Islet precursor cell (in vitro differentiated cells): ENCODE measurements at regions not wholly inside any gene's neighbourhood (a gene's known extent, or its start where the extent isn't known, plus 50 kb on each side); places are given as distances from the start of the nearest gene placed in this dataset.

Experiments
- DNase-seq: peaks from one replicate; pipeline ENCODE4 v3.0.0-alpha.2; 2018

DNA sequence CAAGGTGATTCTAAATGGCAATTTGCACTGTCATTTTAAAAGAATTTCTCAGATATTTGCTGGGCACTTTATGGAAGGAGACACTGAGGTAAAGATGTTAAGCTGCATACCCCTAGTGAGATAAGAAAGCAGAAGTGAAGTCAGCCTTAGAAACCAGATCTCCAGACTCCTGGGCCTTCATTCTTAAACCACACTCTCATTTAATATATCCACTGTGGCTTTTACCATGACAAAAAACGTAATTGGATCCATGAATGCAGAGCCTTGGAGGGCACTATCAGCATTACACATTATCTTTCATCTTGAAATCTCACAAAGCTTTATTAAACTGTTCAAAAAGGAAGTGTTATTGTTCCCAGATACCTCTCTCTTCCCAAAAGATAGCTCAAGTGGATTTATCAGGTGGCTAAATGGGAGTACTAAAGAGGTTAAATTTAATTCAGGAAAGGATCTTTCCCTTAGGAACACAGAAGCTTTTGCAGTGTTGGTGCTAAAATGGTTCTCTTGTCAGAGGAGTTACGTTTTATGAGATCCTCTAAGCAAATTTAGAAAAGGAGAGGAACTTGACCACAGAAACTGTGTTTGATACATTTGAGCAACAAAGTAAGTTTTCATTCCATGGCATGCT is 1060.4 kb downstream of the EFNB2 start:
- peak; percentile 59 for DNase-seq

DNA sequence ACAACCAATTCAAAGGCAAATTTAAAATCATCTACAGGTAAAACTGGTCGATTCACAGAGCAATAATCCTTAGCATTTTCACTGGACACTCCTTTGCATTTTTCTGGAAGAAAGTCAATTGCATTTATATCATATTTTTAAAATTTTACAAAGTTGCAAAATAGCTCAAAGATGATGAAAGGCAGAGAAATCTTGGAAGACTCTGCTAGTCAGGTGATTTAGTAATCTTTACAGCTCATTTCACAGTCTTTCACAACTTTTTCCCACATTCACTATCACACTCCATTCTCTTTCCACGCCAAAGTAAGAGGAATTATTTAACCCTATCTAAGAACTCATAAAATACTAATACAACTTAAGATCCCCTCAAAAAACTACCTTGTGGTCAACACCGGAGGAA is 1063.8 kb downstream of the EFNB2 start:
- DNase-seq = no peak

DNA sequence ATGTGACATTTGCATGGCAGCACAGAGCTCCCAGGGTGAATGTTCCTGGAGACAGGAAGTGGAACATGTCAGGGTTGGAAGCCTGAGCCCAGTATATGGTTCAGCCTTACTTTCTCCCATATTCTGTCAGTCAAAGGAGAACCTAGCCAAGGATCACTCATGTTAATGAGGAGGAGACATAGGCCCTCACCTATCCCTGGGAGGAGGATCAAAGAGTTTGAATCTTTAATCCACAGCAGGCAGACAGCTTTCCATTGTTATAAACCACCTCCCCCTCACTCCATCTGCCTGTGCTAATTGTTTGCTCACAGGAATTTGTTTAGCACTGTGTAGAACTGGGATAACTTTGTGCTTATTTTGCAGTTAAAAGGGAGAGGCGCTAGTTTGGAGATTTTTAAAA is 1069.1 kb downstream of the EFNB2 start:
- no peak for DNase-seq

DNA sequence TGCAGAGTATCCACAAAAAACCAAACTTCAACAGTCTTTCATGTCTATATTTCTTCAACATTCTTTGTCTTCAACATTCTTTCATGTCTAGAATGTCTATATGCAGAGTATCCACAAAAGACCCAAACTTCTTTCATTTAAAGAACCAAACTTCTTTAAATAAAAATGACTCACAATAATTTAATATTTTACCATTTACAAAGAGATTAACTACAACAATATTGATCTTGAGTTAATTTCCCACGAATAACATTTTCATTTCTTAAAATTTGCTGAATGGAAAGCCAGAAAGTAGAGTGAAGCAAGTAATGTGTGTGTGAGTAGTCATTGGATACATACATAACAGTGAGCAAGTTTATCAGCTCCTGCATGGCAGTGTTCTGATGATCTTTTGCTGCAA is 1069.7 kb downstream of the EFNB2 start, which contains the start of gene DAOA:
DAOA (plus strand) TSS at position 301 of the 400 bp plus-strand sequence.
- no peak for DNase-seq

DNA sequence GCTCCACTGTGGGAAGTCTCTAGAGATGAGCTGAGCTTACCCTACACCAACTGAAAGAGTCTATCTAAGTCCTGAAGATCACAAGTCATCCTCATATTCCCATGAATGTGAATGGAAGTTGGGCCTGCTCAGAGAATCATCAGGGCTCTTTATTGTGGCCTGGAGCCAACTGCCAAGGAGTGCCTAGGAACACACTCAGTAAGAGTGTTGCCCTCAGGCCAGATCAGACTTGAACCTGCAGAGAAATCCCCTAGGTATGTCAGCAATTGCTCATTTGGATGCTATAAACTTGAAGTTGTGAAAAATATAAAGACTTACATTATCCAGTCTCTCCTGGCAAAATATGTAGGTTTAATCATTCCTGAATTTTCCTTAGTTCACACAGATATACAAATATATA is 1070.2 kb downstream of the EFNB2 start:
- DNase-seq = no peak

DNA sequence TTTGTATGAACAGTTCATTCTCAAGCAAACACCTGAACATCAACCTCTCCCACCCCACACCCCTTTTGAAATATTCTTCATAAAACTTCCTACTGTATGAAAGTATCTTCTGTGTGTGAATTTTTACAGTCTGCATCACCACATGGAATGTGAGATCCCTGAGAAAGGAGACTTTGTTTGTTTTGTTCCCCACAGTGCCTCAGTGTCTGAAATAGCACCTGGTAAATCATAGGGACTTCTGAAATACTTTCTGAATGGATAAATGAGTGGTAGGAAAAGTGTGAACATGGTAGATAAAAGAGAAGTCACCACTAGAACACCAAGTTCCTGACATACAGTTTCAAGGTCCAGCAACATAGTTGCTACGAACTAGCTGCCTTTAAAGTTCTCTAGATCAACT is 1071.2 kb downstream of the EFNB2 start:
- DNase-seq = no peak

DNA sequence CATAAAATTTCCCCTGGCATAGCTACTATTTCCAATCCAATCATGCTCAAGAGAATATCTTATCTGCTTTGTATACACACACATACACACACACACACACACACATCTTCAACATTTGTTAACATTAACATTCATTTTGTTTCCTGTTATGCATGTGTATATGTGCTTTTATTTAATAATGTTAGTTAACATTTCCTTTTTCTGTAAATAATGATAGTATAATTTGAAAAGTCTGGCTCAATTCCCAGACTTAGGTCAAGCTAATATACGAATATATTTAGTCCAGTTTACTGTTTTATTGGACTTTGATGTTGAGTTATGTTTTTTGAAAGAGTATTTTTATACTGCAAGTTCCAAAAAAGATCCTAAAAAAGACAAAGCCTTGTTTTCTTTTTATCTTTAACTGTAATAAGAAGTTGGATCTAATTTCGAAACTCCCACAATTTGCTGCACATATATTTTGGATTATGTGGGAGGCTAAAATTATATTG is 1072.4 kb downstream of the EFNB2 start:
- no peak for DNase-seq

DNA sequence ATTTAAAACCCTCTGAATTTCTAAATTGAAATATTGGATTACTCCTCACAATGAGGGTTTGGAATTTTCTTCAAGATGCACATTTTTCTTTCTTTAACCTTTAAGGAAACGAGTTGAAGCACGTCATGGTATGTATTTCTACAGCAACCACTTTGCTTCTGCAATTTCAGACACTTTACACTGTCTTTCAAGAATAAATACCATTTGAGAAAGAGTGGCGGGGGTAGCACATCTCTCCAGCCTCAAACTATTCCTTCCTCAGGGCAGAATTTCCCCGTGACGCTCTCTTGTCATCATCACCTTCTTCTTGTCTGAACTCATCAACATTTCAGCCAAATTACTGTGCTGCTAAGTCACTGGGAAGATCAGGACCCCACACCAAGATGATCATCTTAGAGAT is 1073.4 kb downstream of the EFNB2 start:
- peak; percentile 70 for DNase-seq

DNA sequence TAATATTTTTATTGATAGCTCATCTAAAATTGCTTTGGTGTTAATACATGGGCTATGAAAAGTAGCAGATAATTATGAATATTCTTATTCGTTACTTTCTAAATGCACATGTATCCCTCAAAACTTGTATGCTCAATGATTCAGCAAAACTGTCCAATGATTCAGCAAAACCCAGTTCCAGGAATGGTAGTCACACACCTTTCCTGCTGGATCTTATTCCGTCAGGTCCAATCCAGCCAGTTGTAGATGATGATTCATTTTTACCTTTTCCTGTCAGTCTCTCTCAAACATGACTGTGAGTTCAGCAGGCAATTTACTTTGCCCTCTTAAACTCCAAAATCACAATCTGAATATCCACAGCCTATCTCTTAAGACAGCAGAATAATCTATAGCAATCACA is 1082.6 kb downstream of the EFNB2 start:
- DNase-seq = no peak

DNA sequence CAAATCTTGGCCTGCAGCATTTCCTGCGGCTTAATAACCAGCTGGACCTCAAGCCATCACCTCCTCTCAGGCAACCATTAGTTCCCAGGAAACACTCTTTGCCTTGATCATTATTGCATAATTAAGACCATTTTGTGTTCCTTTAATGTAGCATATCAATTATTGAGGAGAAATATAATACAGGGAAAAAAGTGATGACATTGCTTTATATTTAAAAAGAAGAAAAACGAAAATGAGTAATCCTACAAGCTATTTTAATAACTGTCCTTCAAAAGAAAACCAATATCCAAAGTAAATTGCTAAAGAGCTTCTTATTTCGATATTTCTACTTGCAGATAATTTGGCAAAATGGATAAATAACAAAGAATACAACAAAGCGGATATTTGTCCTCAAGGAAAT is 1084.7 kb downstream of the EFNB2 start:
- no peak for DNase-seq

DNA sequence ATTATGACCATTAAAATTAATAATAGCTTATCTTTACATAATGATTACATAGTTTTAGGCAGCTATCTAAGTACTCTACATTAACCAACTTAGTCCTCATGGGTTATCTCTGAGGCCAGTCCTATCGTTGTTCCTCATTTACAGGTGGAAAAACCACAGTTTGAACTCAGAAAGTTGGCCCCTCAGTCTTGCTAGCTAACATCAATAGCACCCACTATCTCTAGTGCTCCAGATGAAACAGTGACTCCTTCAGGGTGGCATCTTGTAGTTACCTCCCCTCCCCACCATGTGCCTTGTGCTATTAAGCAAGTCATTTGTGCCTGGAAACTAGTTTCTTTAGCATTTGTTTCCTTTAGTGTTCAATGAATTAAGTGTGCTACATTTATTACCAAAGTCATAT is 1086.7 kb downstream of the EFNB2 start:
- no peak for DNase-seq

DNA sequence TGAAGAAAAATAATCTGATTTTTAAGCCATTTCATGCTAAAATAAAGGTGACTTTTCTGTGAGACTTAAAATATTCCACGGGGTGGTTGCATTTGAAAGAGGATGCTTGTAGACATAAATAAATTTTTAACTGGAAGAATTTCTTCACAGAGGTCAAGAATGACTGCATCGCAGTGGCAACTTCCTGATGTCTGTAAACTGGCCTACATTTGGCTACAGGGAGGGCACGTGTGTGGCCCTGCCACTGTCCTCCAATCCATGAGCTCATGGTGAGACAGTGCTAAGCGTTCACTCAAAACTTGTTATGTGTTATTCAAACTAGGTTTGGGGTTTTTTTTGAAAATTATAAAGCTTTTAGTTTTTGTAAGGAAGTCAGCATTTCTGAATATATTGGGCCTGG is 1089.3 kb downstream of the EFNB2 start:
- DNase-seq = no peak

DNA sequence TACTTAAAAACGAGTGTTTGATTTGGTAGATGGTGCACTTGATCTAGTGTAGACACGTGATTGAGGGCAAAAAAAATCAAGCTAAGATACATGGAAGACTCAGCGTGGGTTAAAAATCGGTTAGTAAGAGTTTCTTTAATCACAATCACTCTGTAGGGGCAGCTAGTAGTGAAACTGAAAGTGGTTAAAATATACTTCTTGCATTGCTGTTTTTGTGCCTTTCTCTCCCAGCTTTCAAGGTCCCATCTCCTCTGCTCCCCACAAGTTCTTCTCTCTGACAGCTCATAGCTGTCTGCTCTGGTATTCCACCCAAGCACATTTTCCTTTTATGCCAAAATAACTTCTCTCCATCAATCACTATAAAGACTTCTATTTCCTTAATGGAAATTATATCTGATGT is 1089.7 kb downstream of the EFNB2 start:
- no peak for DNase-seq

DNA sequence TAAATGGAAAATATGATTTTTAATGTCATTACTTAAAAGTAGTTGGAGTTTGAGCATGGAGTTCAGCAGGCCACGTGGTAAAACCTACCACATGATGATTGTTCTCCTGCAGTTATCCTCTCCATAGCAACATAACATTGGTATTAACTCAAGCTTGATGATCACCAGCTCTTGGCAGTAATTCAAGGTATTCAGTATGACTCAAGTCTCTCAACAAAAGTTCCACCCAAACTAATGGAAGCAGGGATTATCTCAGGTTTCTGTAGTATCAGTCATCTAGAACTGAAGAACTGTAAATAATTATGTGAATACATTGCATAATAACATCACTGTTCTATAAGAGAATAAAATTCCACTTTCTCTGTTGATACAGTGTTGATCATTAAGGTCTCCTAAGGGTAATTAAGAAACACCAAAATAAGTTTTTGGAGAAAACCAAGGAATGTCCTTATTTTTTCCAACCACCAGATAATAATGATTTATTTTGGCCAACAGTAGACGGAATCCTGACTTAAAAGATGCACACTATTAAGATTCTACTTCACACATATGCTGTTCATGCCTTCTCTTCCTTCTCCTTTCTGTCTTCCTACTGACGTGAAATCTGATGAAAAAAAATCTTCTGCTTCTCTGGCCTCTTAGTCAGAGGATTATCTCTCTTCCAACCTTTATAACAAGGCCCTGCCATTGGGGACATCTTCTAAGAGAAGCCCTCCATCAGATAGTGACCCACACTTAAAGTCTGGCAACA is 1092.3 kb downstream of the EFNB2 start:
- no peak for DNase-seq

DNA sequence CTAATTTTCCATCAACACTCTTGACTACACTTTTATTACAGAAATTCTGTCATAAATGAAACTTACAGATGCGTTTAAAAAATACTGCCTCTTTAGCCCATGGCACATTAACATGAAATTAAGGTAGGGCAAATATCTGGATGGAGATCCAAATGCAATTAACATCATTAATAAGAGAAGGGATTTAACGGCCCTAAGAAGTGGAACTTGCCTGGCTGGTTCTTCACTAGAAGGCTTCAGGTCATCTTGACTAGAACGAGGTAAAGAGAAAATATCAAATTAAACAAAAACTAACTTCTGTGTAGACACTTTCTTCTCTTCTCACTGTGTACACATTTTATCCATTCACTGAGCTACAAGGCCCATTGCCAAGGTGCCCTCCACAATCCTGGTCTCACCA is 1093.4 kb downstream of the EFNB2 start:
- DNase-seq = no peak

DNA sequence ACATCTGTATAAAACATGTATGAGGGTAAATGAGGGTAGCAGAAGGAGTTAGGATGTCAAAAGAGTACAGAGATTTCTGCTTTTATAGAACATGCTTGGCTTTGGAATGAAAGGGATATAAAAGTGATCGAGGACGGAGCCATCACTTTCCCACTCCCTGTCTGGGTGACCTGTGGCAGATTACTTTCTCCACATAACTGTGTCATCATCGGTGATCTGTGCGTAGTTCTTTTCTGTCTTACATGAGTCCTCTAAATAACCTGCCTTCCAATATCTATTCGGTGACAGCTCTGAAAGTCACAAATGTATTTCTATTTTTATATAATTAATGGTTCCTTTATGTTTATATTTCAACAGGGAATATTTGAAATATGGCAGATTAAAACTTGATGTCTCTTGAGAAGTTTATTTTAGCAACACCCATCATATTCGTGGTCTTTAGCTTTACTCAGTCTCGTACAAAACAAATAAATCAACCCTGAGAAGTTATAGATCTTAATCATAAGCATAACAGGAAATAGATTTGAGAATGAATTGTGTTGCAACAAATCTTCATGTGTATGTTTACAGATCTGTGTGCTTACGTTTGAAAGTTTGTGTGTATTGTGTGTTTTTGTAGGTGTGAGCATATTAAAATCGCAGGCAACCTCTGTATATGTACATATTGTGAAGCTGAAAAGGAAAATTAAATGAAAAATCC is 1094.3 kb downstream of the EFNB2 start:
- DNase-seq = no peak

DNA sequence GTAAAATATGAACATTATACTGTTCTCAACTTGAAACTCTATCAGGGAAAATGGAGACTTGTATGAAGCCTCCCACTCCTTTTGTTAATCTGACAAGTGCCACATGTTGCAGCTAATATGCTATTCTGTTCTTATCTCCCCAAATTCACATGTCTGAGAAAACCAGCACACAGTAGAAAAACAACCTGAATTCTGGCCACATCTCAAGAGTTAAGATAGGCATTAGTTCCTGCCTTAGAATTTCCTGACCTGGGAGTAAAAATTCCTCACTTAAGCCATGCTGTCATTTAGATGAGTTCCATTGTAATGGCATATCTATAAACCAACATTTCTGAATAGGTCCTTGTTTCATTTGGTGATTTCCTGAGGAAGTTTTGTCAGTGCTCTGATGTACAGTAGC is 1098.5 kb downstream of the EFNB2 start:
- DNase-seq = no peak

DNA sequence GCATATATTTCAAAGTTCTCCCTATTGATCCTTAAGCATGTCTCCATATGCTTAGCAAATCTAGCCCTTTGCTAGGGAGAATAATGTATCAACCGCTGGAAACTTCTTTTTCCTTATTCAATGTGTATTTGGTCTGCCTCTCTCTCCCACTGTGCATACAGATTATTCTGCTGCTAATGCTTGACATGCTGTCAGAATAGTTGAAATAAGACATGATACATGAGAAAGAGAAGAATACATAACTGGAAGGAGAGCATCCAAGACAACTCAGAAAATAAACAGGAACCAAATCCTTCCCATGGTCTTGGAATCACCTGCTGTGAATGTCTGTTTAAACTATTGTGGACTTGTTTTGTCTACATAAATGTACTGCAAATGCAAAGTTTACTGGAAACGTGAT is 1103.0 kb downstream of the EFNB2 start:
- no peak for DNase-seq

DNA sequence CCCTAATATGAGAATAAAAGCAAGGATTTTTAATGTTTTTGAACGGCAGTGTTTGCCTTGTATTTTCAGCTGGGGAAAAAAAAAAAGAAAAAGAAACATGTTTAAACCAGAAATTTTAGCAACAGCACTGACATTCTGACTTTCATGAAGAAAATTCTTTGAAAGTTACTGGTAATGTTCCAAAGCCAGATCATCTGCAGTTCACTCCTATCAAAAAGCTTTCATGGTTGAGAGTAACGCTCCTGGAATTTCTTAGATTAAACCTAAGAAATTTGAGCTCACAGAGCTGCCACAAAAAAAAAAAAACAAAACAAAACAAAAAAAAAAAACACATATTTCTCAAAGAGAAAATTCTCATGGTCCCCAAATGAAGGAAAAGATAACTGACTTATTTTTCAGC is 1106.7 kb downstream of the EFNB2 start:
- no peak for DNase-seq

DNA sequence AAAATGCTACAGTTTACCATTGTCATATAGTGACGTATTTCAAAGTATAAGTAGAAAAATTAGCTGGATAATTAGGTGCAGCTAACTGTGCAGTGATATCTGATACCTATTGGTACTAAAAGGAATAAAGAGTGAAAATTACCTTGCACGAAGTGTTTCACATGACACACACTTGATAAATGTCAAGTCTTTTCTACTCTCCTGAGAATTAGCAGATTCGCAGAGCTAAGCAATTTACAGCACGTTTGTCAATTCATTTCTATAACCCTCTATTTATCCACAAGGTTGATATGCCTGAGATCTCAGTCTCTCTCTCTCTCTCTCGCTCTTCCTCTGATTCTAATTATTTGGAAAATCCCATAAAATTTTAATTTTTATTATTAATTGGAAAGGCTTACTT is 1109.0 kb downstream of the EFNB2 start:
- no peak for DNase-seq

DNA sequence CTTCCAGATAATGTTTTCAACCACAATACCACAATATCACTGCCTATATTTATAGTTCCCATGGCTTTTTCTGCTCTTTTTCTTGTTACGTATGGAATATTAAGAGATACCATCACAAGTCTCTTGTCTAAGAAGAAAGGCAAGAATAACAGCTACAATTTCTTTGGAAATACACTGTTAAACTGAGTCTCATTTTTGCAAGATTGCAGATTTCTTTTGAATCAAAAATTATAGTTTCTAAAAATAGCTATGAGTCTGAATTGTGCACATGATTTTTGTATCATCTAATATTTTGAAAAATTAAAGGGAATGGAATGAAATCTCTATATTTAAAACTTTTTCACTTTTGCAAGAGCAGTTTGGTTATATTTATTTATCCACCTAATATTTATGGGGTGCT is 1120.8 kb downstream of the EFNB2 start:
- DNase-seq = no peak

DNA sequence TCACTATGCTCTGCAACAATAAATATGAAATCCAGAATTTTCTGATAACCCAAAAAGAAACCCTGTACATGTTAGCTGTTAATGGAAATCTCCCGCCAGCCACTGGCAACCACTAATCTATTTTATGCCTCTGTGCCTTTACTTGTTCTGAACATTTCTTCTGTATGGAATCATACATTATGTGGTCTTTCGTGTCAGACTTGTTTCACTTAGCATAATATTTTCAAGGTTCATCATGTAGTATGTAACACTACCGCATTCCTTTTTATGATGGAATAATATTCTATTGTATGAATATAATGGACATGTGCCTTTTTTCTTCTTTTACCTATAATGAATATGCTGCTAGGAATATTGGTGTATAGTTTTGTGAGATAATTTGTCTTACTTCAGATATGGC is 1123.3 kb downstream of the EFNB2 start:
- DNase-seq = no peak

DNA sequence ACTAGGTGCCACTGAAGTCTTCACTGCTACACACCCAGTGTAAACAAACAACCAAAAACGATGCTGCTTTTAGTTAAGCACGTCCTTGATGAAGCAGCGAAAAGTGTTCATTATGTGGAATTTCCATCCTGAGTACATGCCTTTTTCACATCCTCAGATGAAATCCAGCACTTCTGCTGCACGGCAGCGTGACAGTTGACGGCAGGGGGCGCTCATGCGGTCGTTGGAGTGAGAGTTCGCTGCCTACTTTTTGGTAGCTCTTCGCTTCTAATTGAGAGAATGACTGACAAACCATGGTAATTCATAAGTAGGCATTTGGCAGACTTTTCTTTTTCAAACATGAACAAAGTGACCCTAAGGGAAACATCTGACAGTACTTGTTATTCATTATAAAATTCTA is 1124.9 kb downstream of the EFNB2 start:
- DNase-seq = peak; percentile 77

DNA sequence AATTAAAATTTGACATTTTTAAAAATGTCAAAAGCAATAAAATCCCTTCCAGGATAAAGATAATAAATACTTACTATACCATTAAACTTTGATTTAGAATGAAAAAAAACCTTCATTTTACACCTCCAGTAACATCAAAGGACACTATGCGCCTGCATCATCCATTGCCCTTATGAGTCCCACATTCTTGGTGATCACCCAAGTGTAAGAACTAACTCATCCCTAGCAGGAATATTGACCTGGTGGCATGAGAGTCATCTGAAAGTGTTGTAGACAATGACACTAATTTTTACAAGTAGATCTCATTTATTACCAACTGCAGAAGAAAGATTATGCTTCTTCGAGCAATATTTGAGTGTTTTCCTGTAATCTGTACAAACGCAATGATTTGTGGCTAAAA is 1128.9 kb downstream of the EFNB2 start:
- DNase-seq = no peak
